Ovary (tissue), 3 donors: ENCODE measurements at regions not wholly inside any gene's neighbourhood (a gene's known extent, or its start where the extent isn't known, plus 50 kb on each side); places are given as distances from the start of the nearest gene placed in this dataset.

ENCODE experiments used
- CTCF ChIP-seq, 3 donors: fragments of 450-650 bp in 2 of 3; fragments of 200-600 bp in 1 of 3; IDR thresholded peaks; one replicate each; pipeline versions ENCODE4 v1.5.1 to v1.8.0; 2016 to 2022; ENCODE audit warnings: antibody characterized with exemption in 3 of 3, mild to moderate bottlenecking in 1 of 3
- EP300 ChIP-seq: sonication (generic); formaldehyde crosslinking; IDR thresholded peaks from one replicate; pipeline ENCODE4 v1.6.1; 2017; ENCODE audit warnings: antibody characterized with exemption
- donor health status: DM: no; HTN: no; CAD: no.

GRCh38 chr10:121112579-121113384, 261.6 kb downstream of the WDR11 start:
- TF ChIP-seq EP300 (no peak), CTCF (IDR thresholded peaks at IDR 0.05) (no peak)
